ENCODE measurements at regions not wholly inside any gene's neighbourhood (a gene's known extent, or its start where the extent isn't known, plus 50 kb on each side); places are given as distances from the start of the nearest gene placed in this dataset.

DNA sequence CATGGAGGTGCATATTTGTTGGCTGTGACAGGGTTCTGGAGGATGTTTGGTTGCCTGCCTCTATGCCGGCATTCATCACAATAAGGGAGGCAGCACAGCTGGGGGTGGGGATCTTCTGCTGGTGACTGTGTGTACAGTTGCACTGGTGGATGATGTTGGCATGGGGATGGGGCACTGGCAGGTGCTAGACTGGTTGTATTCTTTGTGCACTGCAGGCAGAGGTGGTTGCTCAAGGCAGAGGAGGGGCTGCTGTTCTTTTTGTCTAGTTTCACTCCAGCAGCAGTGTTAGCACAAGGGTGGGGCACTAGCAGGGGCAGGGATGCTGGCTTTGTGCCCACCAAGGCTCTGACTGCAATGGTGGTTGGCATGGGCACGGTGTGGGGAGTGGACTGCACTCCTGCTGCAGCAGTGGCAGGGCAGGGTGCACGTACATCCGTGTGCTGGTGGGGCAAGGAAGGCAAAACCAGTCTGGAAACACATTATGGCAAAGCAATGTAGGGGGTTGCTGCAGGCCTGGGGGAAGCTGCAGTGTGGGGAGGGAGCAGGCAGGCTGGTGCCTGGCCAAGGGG lies 69.3 kb downstream of the ISOC1 start:
- DNase-seq (ENCODE audit: low spot score) (no peak), ATAC-seq (ENCODE audit: low FRiP score) (no peak)

DNA sequence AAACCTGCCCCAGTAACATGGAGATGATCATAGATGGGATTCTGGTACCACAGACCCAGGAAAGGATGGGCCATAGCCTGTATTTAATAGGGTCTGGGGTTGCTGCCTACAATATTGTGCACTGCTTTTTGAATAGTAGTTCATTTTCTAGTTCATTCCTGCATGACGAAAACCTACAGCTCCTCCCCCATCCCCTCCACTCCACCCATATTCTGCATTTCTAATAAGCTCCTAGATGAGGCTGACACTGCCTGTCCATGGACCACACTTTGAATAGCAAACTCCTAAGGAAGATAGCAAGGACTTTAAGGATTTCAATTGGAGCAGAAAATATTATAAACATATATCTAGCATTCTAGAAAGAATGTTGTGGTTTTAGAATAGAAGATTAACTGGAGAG lies 75.5 kb downstream of the ISOC1 start:
- TF ChIP-seq, protein P1, sequence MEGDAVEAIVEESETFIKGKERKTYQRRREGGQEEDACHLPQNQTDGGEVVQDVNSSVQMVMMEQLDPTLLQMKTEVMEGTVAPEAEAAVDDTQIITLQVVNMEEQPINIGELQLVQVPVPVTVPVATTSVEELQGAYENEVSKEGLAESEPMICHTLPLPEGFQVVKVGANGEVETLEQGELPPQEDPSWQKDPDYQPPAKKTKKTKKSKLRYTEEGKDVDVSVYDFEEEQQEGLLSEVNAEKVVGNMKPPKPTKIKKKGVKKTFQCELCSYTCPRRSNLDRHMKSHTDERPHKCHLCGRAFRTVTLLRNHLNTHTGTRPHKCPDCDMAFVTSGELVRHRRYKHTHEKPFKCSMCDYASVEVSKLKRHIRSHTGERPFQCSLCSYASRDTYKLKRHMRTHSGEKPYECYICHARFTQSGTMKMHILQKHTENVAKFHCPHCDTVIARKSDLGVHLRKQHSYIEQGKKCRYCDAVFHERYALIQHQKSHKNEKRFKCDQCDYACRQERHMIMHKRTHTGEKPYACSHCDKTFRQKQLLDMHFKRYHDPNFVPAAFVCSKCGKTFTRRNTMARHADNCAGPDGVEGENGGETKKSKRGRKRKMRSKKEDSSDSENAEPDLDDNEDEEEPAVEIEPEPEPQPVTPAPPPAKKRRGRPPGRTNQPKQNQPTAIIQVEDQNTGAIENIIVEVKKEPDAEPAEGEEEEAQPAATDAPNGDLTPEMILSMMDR (IDR thresholded peaks at IDR 0.05): no peak
- DNase-seq (ENCODE audit: low spot score): no peak
- ATAC-seq (ENCODE audit: low FRiP score): no peak

More for the DNA sequence above, 69.3 kb downstream of the ISOC1 start:
- TF ChIP-seq, protein P1 (IDR thresholded peaks at IDR 0.05): no peak

DNA sequence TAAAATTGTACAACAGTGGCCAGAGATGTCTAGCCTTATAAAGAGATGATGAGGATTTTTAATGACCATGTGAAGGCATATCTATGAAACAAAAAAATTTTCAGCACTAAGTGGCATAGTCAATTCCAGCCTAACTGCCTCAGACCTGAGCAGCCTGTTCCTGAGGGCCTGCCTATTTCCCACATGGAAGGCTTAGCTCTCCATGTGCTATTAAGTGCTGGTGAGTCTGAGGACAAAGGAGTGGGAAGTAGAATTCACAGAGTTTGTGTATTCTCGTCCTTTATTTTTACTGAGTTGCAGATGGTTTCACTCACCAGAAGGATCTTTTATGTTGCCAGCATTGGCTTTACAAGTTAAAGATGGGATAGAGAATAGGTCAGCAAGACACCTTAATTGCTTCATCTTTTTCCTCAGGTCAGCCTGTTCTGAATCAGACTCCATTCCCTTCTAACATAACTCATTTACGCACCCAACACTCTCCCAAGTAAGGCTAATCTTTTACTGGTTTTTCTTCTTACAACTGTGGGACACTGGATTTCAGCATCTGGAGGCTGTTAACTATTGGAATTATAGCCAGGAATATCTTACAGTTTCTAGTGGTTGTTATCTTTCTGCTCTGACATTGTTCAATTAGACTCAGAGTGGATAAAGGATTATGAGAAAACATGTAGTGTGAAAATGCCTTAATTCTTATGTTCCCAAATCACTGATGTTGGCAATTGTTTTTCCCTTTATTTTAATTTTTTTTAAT lies 76.8 kb downstream of the ISOC1 start:
- DNase-seq (ENCODE audit: low spot score) (no peak), ATAC-seq (ENCODE audit: low FRiP score) (no peak)
- TF ChIP-seq, protein P1 (IDR thresholded peaks at IDR 0.05): no peak

DNA sequence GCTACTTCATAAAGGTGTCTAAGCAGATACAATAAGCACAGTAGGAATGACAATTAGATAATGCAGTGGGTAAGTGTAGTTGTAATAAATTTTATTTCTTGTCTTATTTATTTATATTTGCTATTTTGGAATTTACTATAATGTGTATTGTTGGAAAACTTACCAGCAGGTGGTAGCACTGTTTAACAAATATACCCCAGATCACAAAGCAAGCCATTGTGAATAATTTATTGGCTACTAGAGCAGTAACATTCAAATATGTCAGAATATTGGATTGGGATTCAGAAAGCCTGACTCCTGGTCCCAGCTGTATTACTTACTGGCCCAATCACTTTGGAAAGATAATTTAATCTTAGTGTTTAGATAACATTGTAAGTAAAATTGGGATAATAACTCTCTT lies 78.0 kb downstream of the ISOC1 start:
- DNase-seq (ENCODE audit: low spot score) (no peak), ATAC-seq (ENCODE audit: low FRiP score) (no peak)
- TF ChIP-seq, protein P1 (IDR thresholded peaks at IDR 0.05): no peak

DNA sequence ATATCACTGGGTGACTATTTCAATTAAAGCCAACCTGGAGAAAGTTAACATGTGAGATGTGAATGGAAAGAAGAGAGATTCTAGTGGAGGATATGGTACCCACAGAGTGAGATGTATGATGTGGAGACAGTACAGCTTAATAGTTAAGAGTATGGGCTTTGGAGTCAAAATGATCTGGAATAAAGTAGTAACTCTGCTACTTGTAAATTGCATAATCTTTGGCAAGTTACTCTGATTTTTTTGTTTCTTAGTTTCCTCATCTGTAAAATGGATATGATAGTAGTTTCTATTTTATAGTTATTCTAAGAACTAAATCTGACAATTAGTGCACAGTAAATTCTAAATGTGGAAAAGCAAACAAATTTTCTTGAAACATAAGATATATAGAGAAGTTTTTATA lies 79.2 kb downstream of the ISOC1 start:
- no peak for DNase-seq (ENCODE audit: low spot score)
- TF ChIP-seq, protein P1 (IDR thresholded peaks at IDR 0.05): no peak
- ATAC-seq (ENCODE audit: low FRiP score): no peak

DNA sequence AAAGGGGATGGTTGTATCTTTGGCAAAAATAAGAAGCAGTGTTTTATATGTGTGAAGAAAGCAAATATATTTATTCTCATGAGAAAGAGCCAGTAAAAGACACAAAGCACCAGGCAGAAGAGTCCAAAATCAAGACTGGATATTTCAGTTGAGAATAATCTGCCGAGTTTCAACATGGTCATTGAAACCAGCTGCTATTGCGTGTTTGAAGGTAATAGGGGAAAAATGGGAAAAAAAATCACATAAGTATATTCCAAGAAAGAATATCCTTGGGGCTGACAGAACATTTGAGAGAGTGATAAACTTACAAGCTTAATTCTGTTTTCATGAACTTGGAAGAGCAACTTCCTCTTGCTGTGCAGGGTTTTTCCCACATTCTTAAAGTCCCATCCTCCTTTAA lies 79.9 kb downstream of the ISOC1 start:
- TF ChIP-seq, protein P1 (IDR thresholded peaks at IDR 0.05): no peak
- ATAC-seq (ENCODE audit: low FRiP score): no peak
- no peak for DNase-seq (ENCODE audit: low spot score)

DNA sequence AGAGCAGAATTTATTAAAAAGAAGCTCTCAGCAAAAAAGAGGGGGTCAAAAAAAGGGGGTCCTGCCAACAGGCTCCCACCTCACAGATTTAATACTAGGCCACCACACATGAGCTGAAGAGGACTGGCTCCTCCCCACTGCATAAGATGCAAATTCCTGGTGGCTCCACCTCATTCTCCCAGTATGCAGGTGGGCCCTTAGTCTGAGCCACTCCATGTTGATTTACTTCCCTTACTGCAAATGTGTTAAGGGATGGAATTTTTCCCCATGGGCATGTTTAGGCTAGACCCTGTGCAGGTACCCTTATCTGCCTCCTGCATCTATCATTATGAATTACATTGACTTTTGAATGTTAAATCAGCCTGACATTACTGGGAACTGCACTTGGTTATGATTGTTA lies 82.9 kb downstream of the ISOC1 start:
- no peak for DNase-seq (ENCODE audit: low spot score)
- ATAC-seq (ENCODE audit: low FRiP score): no peak
- TF ChIP-seq, protein P1 (IDR thresholded peaks at IDR 0.05): no peak
